Aorta (tissue), 5 donors: ENCODE measurements at regions not wholly inside any gene's neighbourhood (a gene's known extent, or its start where the extent isn't known, plus 50 kb on each side); places are given as distances from the start of the nearest gene placed in this dataset.
A peak's percentile ranks its signal among the peaks of the same experiment; 100 is the strongest.

ENCODE experiments used
- ATAC-seq: fragments of 200-7000 bp; cut with Tn5 transposase; one replicate; pipeline ENCODE4 v1.9.1; 2022; ENCODE audit warnings: moderate library complexity; ENCODE audit not compliant: low FRiP score
- DNase-seq, 2 donors: peaks; one replicate each; pipeline ENCODE4 v3.0.0-alpha.2; 2020
- H3K27ac ChIP-seq, 2 donors: one replicate each; pipeline ENCODE4 v1.5.1; 2013; ENCODE audit warnings: low read length in 2 of 2, mild to moderate bottlenecking in 2 of 2, moderate library complexity in 2 of 2, control low read depth in 1 of 2, inconsistent platforms in 1 of 2, low read depth in 1 of 2
- H3K27me3 ChIP-seq, 2 donors: one replicate each; pipeline ENCODE4 v1.6.1; 2013; ENCODE audit warnings: control low read depth in 1 of 2, low read length in 1 of 2, mild to moderate bottlenecking in 1 of 2, moderate library complexity in 1 of 2; ENCODE audit not compliant: insufficient read depth in 2 of 2, control insufficient read depth in 1 of 2
- H3K36me3 ChIP-seq, 2 donors: one replicate each; pipeline ENCODE4 v1.6.1; 2013; ENCODE audit warnings: control low read depth in 1 of 2, low read length in 1 of 2, mild to moderate bottlenecking in 1 of 2; ENCODE audit not compliant: insufficient read depth in 2 of 2, control insufficient read depth in 1 of 2
- H3K4me1 ChIP-seq, 2 donors: one replicate each; pipeline ENCODE4 v1.6.1; 2013; ENCODE audit warnings: low read length in 2 of 2, control low read depth in 1 of 2, mild to moderate bottlenecking in 1 of 2, moderate library complexity in 1 of 2; ENCODE audit not compliant: insufficient read depth in 2 of 2, control insufficient read depth in 1 of 2
- H3K4me3 ChIP-seq, 2 donors: one replicate each; pipeline ENCODE4 v1.5.1; 2013; ENCODE audit warnings: low read length in 2 of 2, control low read depth in 1 of 2, mild to moderate bottlenecking in 1 of 2
- H3K9me3 ChIP-seq: one replicate; pipeline ENCODE4 v1.6.1; 2013; ENCODE audit warnings: mild to moderate bottlenecking, low read length; ENCODE audit not compliant: control insufficient read depth
- WGBS, 2 donors: extraction: QIAGEN DNeasy Blood & Tissue Kit; methylation state at CpG; one replicate each; pipeline ENCODE4 v1.1.7; 2013; 5-methylcytosine and 5-hydroxymethylcytosine counted together
- intact Hi-C, 2 donors: fragments of 100-400 bp; cut with DNase I; formaldehyde crosslinking; loops; one replicate each; pipeline versions ENCODE4 v1.14.2 to v1.15.0; 2022
- donor health status: healthy with polysubstance abuse.
- donor health status: Bipolar disorder and iron deficiency.
- donor health status: DM: no; HTN: no; CAD: no.
- donor health status: DM: no; HTN: no; CAD: no.
- donor health status: DM: yes; HTN: yes; CAD: no.

DNA sequence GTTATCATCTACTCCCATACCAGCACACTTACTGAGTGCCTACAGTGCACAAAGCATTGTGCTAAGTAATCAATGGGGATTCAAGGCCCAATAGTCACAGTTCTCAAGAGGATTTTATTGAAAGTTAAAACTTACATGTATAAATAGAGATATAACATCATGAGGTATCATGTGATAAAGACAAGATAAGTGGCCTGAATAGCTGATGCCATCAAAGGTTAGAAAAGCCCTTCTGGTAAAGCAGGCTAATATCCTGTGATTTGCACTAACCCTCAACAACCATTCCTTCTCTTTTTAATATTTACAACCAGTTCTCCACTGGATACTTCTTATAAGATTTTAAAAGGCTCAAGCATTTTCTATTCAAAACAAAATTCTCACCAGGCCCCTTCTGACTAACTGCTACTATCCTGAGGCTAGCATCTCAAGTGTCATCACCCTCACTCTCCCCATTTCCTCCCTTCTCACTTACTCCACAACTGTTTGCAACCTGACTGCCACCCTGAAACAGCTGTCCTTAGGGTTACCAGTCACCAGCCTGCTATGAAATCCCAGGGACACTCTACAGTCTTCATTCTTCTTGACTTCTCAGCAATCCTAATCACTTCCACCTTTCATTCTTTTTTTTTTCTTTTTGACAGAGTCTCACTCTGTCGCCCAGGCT is 377.9 kb downstream of the ENC1 start:
- no peaks in the 10 kb centered on the region for H3K27me3 ChIP-seq
- H3K27ac ChIP-seq, result no peak overlapping the region
- H3K9me3 ChIP-seq, result no peaks in the 10 kb centered on the region
- no peak for ATAC-seq
- DNase-seq, result no peak
- WGBS, 2 donors, result 82 to 96% methylated on average over 1 of the region's 1 CpG
- H3K36me3 ChIP-seq, result no peaks in the 10 kb centered on the region
- H3K4me1 ChIP-seq, result no peaks in the 10 kb centered on the region
- intact Hi-C loops, result no loop called here
- H3K4me3 ChIP-seq, result no peak overlapping the region

DNA sequence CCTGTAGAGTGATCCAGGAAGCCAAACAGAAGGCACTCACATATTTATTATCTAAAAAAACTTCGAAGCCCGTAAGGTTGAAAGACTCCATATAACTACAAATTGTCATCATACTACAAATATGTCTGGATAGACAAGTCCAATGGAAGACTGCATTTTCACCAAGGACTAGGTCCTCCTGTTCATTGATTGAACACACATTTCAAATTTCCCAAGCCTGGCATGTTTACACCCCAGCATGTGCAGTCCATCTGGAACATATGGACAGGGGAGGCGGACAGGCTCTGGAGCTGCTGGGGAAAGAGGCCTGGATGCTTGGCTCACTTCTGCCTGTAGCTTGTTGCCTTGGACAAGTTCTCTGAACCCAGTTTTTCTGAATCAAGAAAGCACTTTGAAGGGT is 378.7 kb downstream of the ENC1 start:
- WGBS, 2 donors, result 74 to 85% methylated on average over 3 of the region's 3 CpGs
- intact Hi-C loops, result no loop called here

DNA sequence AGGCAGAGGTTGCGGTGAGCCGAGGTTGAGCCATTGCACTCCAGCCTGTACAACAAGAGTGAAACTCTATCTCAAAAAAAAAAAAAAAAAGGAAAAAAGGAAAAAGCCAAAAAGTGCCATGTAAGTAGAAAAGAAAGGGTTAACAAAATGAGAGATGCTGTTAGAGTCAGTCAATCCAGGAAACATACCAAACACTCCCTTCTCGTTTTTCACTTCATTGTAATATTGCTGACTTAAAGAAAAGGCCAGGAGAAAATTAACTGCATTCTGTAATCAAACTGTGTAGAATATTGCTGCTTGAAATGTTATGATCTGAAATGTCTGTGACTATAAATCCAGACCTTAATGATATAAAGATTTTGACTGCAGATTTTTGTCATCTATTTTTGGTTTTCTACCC is 379.1 kb downstream of the ENC1 start:
- Histone ChIP-seq H3K9me3 (no peaks in the 10 kb centered on the region), H3K36me3 (no peaks in the 10 kb centered on the region), H3K27ac (no peak overlapping the region), H3K4me3 (no peak overlapping the region), H3K27me3 (no peaks in the 10 kb centered on the region), H3K4me1 (no peaks in the 10 kb centered on the region)
- intact Hi-C loops, result no loop called here
- WGBS, 2 donors, result 62 to 66% methylated on average over 3 of the region's 3 CpGs
- ATAC-seq (no peak), DNase-seq (no peak)

More for the DNA sequence above, 378.7 kb downstream of the ENC1 start:
- H3K27me3 ChIP-seq, result no peaks in the 10 kb centered on the region
- no peak for ATAC-seq
- no peaks in the 10 kb centered on the region for H3K4me1 ChIP-seq
- no peak for DNase-seq
- H3K36me3 ChIP-seq, result no peaks in the 10 kb centered on the region
- no peak overlapping the region for H3K4me3 ChIP-seq
- no peaks in the 10 kb centered on the region for H3K9me3 ChIP-seq
- no peak overlapping the region for H3K27ac ChIP-seq

DNA sequence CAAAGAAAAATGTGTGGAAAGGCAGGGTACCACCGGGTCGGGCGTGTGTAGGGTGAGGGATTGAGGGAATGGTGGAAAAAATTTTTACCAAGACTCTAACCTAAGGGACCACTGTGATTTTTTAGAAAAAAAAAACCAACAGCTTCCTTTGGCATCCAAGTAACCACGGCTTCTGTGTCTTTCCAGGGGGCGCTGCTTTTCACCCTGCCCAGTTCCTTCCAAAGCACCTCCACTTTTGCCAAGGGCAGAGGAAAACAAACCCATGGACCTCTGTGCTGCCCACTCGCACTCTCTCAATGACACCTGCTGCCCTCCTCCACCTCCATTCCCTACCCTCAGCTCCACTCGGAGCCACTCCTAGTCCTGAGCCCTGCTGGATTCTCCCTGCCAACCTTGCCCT is 381.0 kb downstream of the ENC1 start:
- WGBS, 2 donors, result 83 to 95% methylated on average over 6 to 7 of the region's 7 CpGs
- no peak overlapping the region for H3K4me3 ChIP-seq
- no peaks in the 10 kb centered on the region for H3K36me3 ChIP-seq
- no peaks in the 10 kb centered on the region for H3K27me3 ChIP-seq
- intact Hi-C loops, result no loop called here
- DNase-seq (no peak), ATAC-seq (no peak)
- H3K27ac ChIP-seq, result no peak overlapping the region
- no peaks in the 10 kb centered on the region for H3K4me1 ChIP-seq
- H3K9me3 ChIP-seq, result no peaks in the 10 kb centered on the region

DNA sequence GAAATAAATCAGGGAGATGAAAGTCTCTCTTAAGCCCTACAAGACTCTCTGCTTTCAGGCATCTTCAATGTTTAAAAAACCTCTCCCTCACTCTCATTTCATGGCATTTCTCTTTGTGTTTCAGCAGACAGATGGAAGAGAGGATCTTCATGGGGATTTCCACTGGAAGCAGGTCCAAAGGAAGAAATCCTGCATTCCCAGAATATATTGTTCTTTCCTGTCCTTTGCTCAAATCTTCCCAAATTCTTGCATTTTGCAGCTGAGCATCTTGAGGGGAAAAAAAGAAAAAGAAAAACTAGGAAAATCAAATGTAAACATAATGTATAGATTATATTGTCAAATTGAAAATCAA is 382.2 kb downstream of the ENC1 start:
- no peak for DNase-seq
- Histone ChIP-seq H3K4me3 (no peak overlapping the region), H3K9me3 (no peaks in the 10 kb centered on the region), H3K36me3 (no peaks in the 10 kb centered on the region), H3K27me3 (no peaks in the 10 kb centered on the region), H3K27ac (no peak overlapping the region), H3K4me1 (no peaks in the 10 kb centered on the region)
- intact Hi-C loops, result no loop called here
- ATAC-seq, result no peak

DNA sequence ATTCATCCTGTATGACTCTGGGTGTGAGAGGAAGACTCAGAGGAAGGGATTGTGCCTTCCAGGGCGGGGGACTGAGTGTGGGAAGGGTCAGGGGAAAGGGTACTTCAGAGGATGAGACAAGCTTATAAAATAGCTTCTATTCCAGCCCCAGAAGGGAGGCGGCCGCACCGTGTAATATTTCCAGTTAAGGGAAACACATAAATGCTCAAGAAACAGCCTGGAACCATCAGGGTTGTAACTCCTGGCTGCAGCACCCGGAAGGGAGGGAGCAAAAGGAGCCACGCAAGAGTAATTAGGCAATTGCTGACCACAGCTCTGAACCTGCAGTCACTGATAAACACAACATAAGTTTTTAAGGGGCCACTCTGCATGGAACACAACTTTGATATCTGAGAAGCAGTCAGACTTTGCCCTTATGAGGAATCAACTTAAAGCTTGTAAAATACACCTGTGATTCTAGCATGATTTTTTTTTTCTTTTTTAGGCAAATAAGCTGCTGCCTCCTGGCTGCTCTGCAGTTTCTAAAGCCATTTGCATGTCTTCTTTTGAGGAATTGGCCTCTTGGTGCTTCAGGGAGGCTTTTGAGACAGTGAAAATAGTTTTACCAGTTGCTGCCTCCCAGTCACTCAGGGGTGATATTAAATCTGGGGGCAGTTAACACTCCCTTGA is 382.7 kb downstream of the ENC1 start:
- intact Hi-C loops, result no loop called here
- no peaks in the 10 kb centered on the region for H3K27me3 ChIP-seq
- no peak overlapping the region for H3K27ac ChIP-seq
- no peak overlapping the region for H3K4me3 ChIP-seq
- DNase-seq (peak; percentile 70 to 82), ATAC-seq (peak; percentile 79)
- 60 to 66% methylated on average over 6 of the region's 6 CpGs for WGBS, 2 donors
- H3K36me3 ChIP-seq, result no peaks in the 10 kb centered on the region
- no peaks in the 10 kb centered on the region for H3K4me1 ChIP-seq
- no peaks in the 10 kb centered on the region for H3K9me3 ChIP-seq

DNA sequence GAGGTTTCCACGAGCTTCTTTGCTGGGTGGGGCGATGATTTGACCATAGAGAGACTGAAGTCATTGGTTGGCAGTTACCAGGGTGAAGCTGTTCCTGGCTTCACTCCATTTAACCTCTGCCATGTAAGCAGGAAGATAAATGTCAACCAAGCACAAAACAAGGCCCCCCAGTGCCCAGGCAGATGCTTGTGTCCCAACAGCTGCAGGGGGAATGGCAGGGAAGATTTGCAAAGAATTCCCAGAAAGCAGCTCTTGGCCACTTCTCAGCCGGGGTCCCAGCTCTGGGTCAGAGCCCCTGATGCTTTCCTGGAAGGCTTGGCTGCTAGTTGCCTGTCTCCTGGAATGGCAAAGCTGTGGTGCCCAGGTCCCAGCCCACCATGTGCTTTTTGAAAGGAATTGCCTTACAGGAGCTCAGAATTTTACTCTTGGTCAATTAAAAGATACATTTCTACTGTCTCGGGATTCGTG is 383.4 kb downstream of the ENC1 start:
- H3K36me3 ChIP-seq, result no peaks in the 10 kb centered on the region
- H3K27me3 ChIP-seq, result no peaks in the 10 kb centered on the region
- no peaks in the 10 kb centered on the region for H3K9me3 ChIP-seq
- intact Hi-C loops, result no loop called here
- 66 to 68% methylated on average over 5 of the region's 5 CpGs for WGBS, 2 donors
- H3K27ac ChIP-seq, result no peak overlapping the region
- H3K4me1 ChIP-seq, result no peaks in the 10 kb centered on the region
- no peak for DNase-seq
- no peak overlapping the region for H3K4me3 ChIP-seq
- ATAC-seq, result peak; percentile 21

DNA sequence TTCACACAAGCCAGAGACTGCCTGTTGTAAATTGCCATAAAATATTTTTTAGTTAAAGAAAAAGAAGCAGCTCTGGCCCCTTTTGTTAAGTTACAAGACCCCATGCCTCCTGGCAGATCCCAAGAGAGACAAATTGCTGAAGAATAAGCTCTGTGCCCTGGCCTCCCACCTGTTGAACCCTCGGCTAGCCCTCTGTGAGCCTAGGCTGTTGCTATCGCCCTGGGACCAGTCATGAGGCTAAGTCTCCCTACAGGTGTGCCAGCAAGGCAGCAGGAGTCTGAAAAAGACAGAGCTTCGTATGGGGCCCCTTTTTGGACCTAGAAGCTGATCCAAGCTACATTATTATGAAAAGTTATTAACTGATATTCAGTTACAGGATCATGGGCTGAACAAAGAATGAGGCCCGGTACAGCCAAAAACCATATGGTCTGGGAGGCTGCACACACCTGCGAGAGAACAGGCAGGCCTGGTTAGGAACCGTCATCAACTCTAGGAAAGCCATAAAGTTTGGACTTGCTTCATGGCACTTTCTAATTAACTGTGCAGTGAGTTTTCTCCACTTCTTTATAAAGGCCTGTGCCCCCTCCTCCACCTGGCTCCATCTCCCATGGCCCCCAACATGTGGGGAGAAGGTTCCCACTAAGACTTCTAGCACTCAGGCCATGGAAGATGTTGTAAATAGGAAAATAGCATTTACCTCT is 384.7 kb downstream of the ENC1 start:
- intact Hi-C loops, result no loop called here

DNA sequence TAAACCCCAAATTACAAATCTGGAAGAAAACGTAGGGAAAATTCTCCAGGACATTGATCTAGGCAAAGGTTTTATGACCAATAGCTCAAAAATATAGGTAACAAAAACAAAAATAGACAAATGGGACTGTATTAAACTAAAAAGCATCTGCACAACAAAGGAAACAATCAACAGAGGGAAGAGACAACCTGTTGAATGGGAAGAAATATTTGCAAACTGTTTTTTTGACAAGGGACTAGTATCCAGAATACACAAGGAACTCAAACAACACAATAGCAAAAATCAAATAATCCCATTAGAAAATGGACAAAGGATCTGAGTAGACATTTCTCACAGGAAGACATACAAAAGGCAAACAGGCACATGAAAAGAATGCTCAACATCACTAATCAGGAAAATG is 386.3 kb downstream of the ENC1 start:
- no peak for ATAC-seq
- DNase-seq, result no peak
- H3K4me1 ChIP-seq, result no peaks in the 10 kb centered on the region
- 87 to 95% methylated on average over 1 of the region's 1 CpG for WGBS, 2 donors
- H3K9me3 ChIP-seq, result no peaks in the 10 kb centered on the region
- H3K27me3 ChIP-seq, result no peaks in the 10 kb centered on the region
- H3K27ac ChIP-seq, result no peak overlapping the region
- H3K36me3 ChIP-seq, result no peaks in the 10 kb centered on the region
- no peak overlapping the region for H3K4me3 ChIP-seq
- intact Hi-C loops, result no loop called here

More for the DNA sequence above, 384.7 kb downstream of the ENC1 start:
- H3K4me1 ChIP-seq, result no peaks in the 10 kb centered on the region
- no peaks in the 10 kb centered on the region for H3K36me3 ChIP-seq
- no peak for ATAC-seq
- WGBS, 2 donors, result 96% methylated on average over 6 of the region's 6 CpGs
- no peak overlapping the region for H3K4me3 ChIP-seq
- DNase-seq, result no peak
- no peaks in the 10 kb centered on the region for H3K27me3 ChIP-seq
- no peak overlapping the region for H3K27ac ChIP-seq
- H3K9me3 ChIP-seq, result no peaks in the 10 kb centered on the region
